Activated naive CD8-positive, alpha-beta T cell (primary cell): ENCODE measurements at regions not wholly inside any gene's neighbourhood (a gene's known extent, or its start where the extent isn't known, plus 50 kb on each side); places are given as distances from the start of the nearest gene placed in this dataset.
"Not testable (repeated sequence)": the region's sequence is repeated elsewhere in the genome, so short reads cannot be mapped to it uniquely, and the experiment has no call there.

Source experiments
- H3K27ac Mint-ChIP-seq: one replicate; pipeline ENCODE4 v1.8.0; 2021; ENCODE audit warnings: mixed read lengths
- H3K27me3 Mint-ChIP-seq: one replicate; pipeline ENCODE4 v1.8.0; 2021; ENCODE audit warnings: mixed read lengths
- H3K36me3 Mint-ChIP-seq: one replicate; pipeline ENCODE4 v1.8.0; 2021; ENCODE audit warnings: mixed read lengths
- H3K4me1 Mint-ChIP-seq: one replicate; pipeline ENCODE4 v1.8.0; 2021; ENCODE audit warnings: low read depth, mixed read lengths
- H3K4me3 Mint-ChIP-seq: one replicate; pipeline ENCODE4 v1.8.0; 2021; ENCODE audit warnings: mild to moderate bottlenecking, mixed read lengths
- H3K9me3 Mint-ChIP-seq: one replicate; pipeline ENCODE4 v1.8.0; 2021; ENCODE audit warnings: low read depth, mixed read lengths

GRCh38 chr1:30460661-30461060, 262.7 kb downstream of the MATN1 start:
- no peak overlapping the region for H3K27ac Mint-ChIP-seq
- no peak overlapping the region for H3K4me3 Mint-ChIP-seq
- H3K27me3 Mint-ChIP-seq: peaks cover 4% of the 10 kb centered on the region
- no peaks in the 10 kb centered on the region for H3K36me3 Mint-ChIP-seq
- no peaks in the 10 kb centered on the region for H3K9me3 Mint-ChIP-seq
- H3K4me1 Mint-ChIP-seq: no peaks in the 10 kb centered on the region

- H3K4me1 Mint-ChIP-seq, H3K4me3 Mint-ChIP-seq, H3K27me3 Mint-ChIP-seq, H3K9me3 Mint-ChIP-seq, H3K36me3 Mint-ChIP-seq, H3K27ac Mint-ChIP-seq: not testable (repeated sequence)
Observed at GRCh38 chr1:30458730-30459485, 264.5 kb downstream of the MATN1 start.

- peaks cover 5% of the 10 kb centered on the region for H3K9me3 Mint-ChIP-seq
- H3K4me1 Mint-ChIP-seq: no peaks in the 10 kb centered on the region
- H3K27ac Mint-ChIP-seq: no peak overlapping the region
- no peak overlapping the region for H3K4me3 Mint-ChIP-seq
- no peaks in the 10 kb centered on the region for H3K27me3 Mint-ChIP-seq
- no peaks in the 10 kb centered on the region for H3K36me3 Mint-ChIP-seq
Observed at GRCh38 chr1:30452925-30453324, 270.5 kb downstream of the MATN1 start.

DNA sequence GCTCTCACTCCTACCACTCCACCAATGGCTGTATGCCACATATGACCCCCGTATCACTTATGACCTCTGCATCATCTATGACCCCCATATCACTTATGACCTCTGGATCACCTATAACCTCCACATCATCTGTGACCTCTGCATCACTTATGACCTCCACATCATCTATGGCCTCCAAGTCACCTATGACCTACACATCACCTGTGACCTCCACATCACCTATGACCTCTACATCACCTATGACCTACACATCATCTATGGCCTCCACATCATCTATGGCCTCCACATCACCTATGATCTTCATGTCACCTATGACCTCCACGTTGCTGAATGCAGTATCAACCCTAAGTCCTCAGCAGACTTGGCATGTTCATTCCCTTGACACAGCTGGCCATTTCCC, 271.2 kb downstream of the MATN1 start:
- Mint-ChIP-seq H3K4me1 (no peaks in the 10 kb centered on the region), H3K36me3 (no peaks in the 10 kb centered on the region), H3K27ac (no peak overlapping the region), H3K4me3 (no peak overlapping the region), H3K9me3 (peaks cover 5% of the 10 kb centered on the region), H3K27me3 (peaks cover 3% of the 10 kb centered on the region)

GRCh38 chr1:30451532-30452125, 271.8 kb downstream of the MATN1 start:
- H3K4me1 Mint-ChIP-seq: no peaks in the 10 kb centered on the region
- no peak overlapping the region for H3K27ac Mint-ChIP-seq
- H3K9me3 Mint-ChIP-seq: peaks cover 5% of the 10 kb centered on the region
- peaks cover 3% of the 10 kb centered on the region for H3K27me3 Mint-ChIP-seq
- no peaks in the 10 kb centered on the region for H3K36me3 Mint-ChIP-seq
- H3K4me3 Mint-ChIP-seq: no peak overlapping the region

- Mint-ChIP-seq H3K9me3 (peaks cover 5% of the 10 kb centered on the region), H3K4me3 (no peak overlapping the region), H3K27me3 (peaks cover 3% of the 10 kb centered on the region), H3K36me3 (no peaks in the 10 kb centered on the region), H3K4me1 (no peaks in the 10 kb centered on the region), H3K27ac (no peak overlapping the region)
Observed at GRCh38 chr1:30450818-30451233, 272.6 kb downstream of the MATN1 start.

DNA sequence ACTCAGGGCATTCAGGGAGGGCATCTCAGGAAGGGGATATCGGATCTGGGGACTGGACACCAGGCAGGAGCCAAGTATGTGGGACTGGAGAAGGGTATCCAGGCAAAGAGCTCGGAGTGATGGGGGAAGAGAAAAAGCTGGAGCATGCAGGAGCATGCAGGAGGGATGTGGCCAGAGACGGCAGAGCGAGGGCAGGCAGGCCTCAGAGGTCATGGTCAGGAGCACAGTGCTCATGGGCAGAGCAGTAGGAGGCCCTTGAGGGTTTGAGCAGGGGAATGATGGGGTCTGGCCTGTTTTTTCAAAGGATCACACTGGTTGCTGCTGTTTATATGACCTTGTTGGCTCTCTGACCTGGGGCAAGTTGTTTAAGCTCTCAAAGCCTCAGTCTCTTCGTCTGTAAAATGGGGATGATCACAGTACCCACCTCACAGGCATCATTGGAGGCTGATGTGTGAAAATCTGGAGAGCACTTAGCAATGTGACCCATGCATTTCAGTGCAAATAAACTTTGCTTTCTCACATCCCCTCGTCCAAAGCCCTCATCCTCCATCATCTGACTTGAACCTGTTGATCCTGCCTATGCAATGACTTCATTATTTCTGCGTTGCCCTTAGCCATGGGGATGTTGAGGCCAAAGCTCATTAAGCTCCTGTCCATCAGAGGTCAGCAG, 273.1 kb downstream of the MATN1 start:
- Mint-ChIP-seq H3K27ac (no peak overlapping the region), H3K9me3 (peaks cover 5% of the 10 kb centered on the region), H3K27me3 (peaks cover 3% of the 10 kb centered on the region), H3K4me3 (no peak overlapping the region), H3K4me1 (no peaks in the 10 kb centered on the region), H3K36me3 (no peaks in the 10 kb centered on the region)

GRCh38 chr1:30449428-30450147, 273.8 kb downstream of the MATN1 start:
- no peak overlapping the region for H3K27ac Mint-ChIP-seq
- peaks cover 1% of the 10 kb centered on the region for H3K9me3 Mint-ChIP-seq
- H3K36me3 Mint-ChIP-seq: no peaks in the 10 kb centered on the region
- H3K27me3 Mint-ChIP-seq: peaks cover 4% of the 10 kb centered on the region
- no peak overlapping the region for H3K4me3 Mint-ChIP-seq
- H3K4me1 Mint-ChIP-seq: no peaks in the 10 kb centered on the region

DNA sequence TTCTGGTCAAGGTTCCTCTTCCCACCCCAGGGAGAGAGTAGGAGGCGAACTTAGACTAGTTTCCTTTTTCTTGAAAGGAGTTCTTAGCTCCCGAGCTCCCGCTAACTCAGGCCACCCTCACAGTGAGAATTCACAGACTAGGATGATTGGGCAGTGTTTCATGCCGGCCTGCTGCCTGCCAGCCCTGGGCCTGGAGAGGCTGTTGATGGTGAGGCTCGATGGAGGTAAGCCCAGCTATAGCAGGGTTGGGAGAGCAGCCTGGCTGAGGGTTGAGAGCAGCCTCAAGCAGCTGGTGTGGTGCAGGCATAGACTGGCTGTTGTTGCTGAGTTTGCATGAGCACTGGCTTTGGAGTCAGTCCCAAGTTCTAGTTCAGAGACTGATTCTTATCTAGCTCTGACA, 274.4 kb downstream of the MATN1 start:
- H3K9me3 Mint-ChIP-seq: no peaks in the 10 kb centered on the region
- no peak overlapping the region for H3K27ac Mint-ChIP-seq
- no peak overlapping the region for H3K4me3 Mint-ChIP-seq

GRCh38 chr1:30447701-30448100, 275.7 kb downstream of the MATN1 start:
- Mint-ChIP-seq H3K4me1 (no peaks in the 10 kb centered on the region), H3K36me3 (no peaks in the 10 kb centered on the region), H3K27me3 (peaks cover 4% of the 10 kb centered on the region), H3K9me3 (no peaks in the 10 kb centered on the region), H3K27ac (no peak overlapping the region), H3K4me3 (no peak overlapping the region)

More for the DNA sequence above, 274.4 kb downstream of the MATN1 start:
- Mint-ChIP-seq H3K36me3 (no peaks in the 10 kb centered on the region), H3K4me1 (no peaks in the 10 kb centered on the region), H3K27me3 (peaks cover 4% of the 10 kb centered on the region)

DNA sequence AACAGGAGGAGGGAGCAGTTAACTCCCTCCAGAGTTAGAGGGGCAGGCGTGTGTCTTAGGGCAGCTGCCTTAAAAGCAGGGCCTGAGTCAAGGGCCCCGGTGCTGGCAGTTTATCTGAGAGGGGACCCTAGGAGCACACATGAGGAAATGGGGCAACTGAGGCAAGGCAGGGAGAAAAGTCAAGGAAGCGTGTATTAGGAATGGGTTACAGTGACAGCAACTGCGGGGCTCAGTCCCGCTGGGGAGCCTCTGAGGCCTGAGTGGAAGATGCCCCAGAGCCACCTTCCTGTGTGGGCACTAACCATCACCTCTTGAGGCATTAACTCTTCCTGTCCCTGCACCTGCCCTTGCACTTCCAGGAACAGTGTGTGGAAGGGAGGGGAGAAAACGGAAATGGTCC, 276.3 kb downstream of the MATN1 start:
- Mint-ChIP-seq H3K4me3 (no peak overlapping the region), H3K27ac (no peak overlapping the region), H3K9me3 (no peaks in the 10 kb centered on the region), H3K4me1 (no peaks in the 10 kb centered on the region), H3K27me3 (peaks cover 4% of the 10 kb centered on the region), H3K36me3 (no peaks in the 10 kb centered on the region)

- no peak overlapping the region for H3K4me3 Mint-ChIP-seq
- H3K9me3 Mint-ChIP-seq: no peaks in the 10 kb centered on the region
- peaks cover 4% of the 10 kb centered on the region for H3K27me3 Mint-ChIP-seq
- H3K4me1 Mint-ChIP-seq: no peaks in the 10 kb centered on the region
- no peaks in the 10 kb centered on the region for H3K36me3 Mint-ChIP-seq
- no peak overlapping the region for H3K27ac Mint-ChIP-seq
Observed at GRCh38 chr1:30446508-30446907, 276.9 kb downstream of the MATN1 start.

GRCh38 chr1:30446095-30446494, 277.3 kb downstream of the MATN1 start:
- no peaks in the 10 kb centered on the region for H3K9me3 Mint-ChIP-seq
- H3K4me3 Mint-ChIP-seq: no peak overlapping the region
- peaks cover 4% of the 10 kb centered on the region for H3K27me3 Mint-ChIP-seq
- H3K36me3 Mint-ChIP-seq: no peaks in the 10 kb centered on the region
- H3K27ac Mint-ChIP-seq: no peak overlapping the region
- H3K4me1 Mint-ChIP-seq: no peaks in the 10 kb centered on the region

GRCh38 chr1:30445449-30445848, 277.9 kb downstream of the MATN1 start:
- Mint-ChIP-seq H3K9me3 (no peaks in the 10 kb centered on the region), H3K36me3 (no peaks in the 10 kb centered on the region), H3K4me1 (no peaks in the 10 kb centered on the region), H3K4me3 (no peak overlapping the region), H3K27me3 (peaks cover 4% of the 10 kb centered on the region), H3K27ac (no peak overlapping the region)

GRCh38 chr1:30444850-30445249, 278.5 kb downstream of the MATN1 start:
- Mint-ChIP-seq H3K36me3 (no peaks in the 10 kb centered on the region), H3K9me3 (no peaks in the 10 kb centered on the region), H3K27ac (no peak overlapping the region), H3K27me3 (peaks cover 4% of the 10 kb centered on the region), H3K4me1 (no peaks in the 10 kb centered on the region), H3K4me3 (no peak overlapping the region)
